SK-N-SH treated with all-trans-retinoic acid at 6 μM for 48 hours (cell line): ENCODE measurements at regions not wholly inside any gene's neighbourhood (a gene's known extent, or its start where the extent isn't known, plus 50 kb on each side); places are given as distances from the start of the nearest gene placed in this dataset.

Experiments
- ATAC-seq: fragments of 200-7000 bp; cut with Tn5 transposase; 3 replicates; pipeline ENCODE4 v1.9.1; 2020; ENCODE audit warnings: mild to moderate bottlenecking, moderate library complexity
- ARNTL ChIP-seq: fragments of 450-650 bp; formaldehyde crosslinking; IDR thresholded peaks from 2 replicates; pipeline ENCODE4 v1.5.0; 2020; ENCODE audit warnings: low read depth, mild to moderate bottlenecking, moderate library complexity, borderline replicate concordance
- BACH2 ChIP-seq: fragments of 250-450 bp; sonication (Bioruptor Pico); IDR thresholded peaks from 2 replicates; pipeline ENCODE4 v1.9.0; 2021; ENCODE audit warnings: mild to moderate bottlenecking, borderline replicate concordance
- CSDC2 ChIP-seq: fragments of 250-450 bp; sonication (Bioruptor Pico); IDR thresholded peaks from 2 replicates; pipeline ENCODE4 v1.5.0; 2020; ENCODE audit warnings: mild to moderate bottlenecking, moderate library complexity
- ESRRG ChIP-seq: fragments of 250-450 bp; sonication (Bioruptor Pico); IDR thresholded peaks from 2 replicates; pipeline ENCODE4 v1.6.1; 2021; ENCODE audit warnings: mild to moderate bottlenecking
- GLIS3 ChIP-seq: fragments of 250-450 bp; sonication (Bioruptor Pico); IDR thresholded peaks from 2 replicates; pipeline ENCODE4 v1.5.0; 2020; ENCODE audit warnings: mild to moderate bottlenecking, moderate library complexity
- ISL1 ChIP-seq: fragments of 250-450 bp; sonication (Bioruptor Pico); IDR thresholded peaks from 2 replicates; pipeline ENCODE4 v2.1.2; 2022; ENCODE audit warnings: mild to moderate bottlenecking, moderate library complexity
- OSR1 ChIP-seq: fragments of 250-450 bp; sonication (Bioruptor Pico); IDR thresholded peaks from 2 replicates; pipeline ENCODE4 v1.8.0; 2022; ENCODE audit warnings: moderate library complexity, mild to moderate bottlenecking, inconsistent platforms
- PATZ1 ChIP-seq: fragments of 250-450 bp; sonication (Bioruptor Pico); IDR thresholded peaks from 2 replicates; pipeline ENCODE4 v1.8.0; 2020; ENCODE audit warnings: mild to moderate bottlenecking, moderate library complexity, borderline replicate concordance
- POU6F1 ChIP-seq: fragments of 250-450 bp; sonication (Bioruptor Pico); IDR thresholded peaks from 2 replicates; pipeline ENCODE4 v1.8.0; 2021; ENCODE audit warnings: low read depth, mild to moderate bottlenecking, moderate library complexity, borderline replicate concordance
- RARB ChIP-seq: fragments of 250-450 bp; sonication (Bioruptor Pico); IDR thresholded peaks from 2 replicates; pipeline ENCODE4 v1.8.0; 2021; ENCODE audit warnings: mild to moderate bottlenecking, moderate library complexity
- SNAI2 ChIP-seq: fragments of 250-450 bp; sonication (Bioruptor Pico); IDR thresholded peaks from 2 replicates; pipeline ENCODE4 v1.5.0; 2020; ENCODE audit warnings: mild to moderate bottlenecking, moderate library complexity
- TCF4 ChIP-seq: fragments of 250-450 bp; sonication (Bioruptor Pico); IDR thresholded peaks from 2 replicates; pipeline ENCODE4 v1.8.0; 2021; ENCODE audit warnings: mild to moderate bottlenecking, moderate library complexity, borderline replicate concordance
- TOX ChIP-seq: fragments of 250-450 bp; sonication (Bioruptor Pico); IDR thresholded peaks from 2 replicates; pipeline ENCODE4 v1.8.0; 2021; ENCODE audit warnings: mild to moderate bottlenecking, moderate library complexity, borderline replicate concordance
- ZC3H10 ChIP-seq: fragments of 250-450 bp; sonication (Bioruptor Pico); IDR thresholded peaks from 2 replicates; pipeline ENCODE4 v1.5.1; 2021; ENCODE audit warnings: mild to moderate bottlenecking, moderate library complexity
- ZFP3 ChIP-seq: fragments of 250-450 bp; sonication (Bioruptor Pico); IDR thresholded peaks from 2 replicates; pipeline ENCODE4 v1.5.0; 2020; ENCODE audit warnings: mild to moderate bottlenecking, moderate library complexity
- ZFP30 ChIP-seq: fragments of 450-650 bp; formaldehyde crosslinking; IDR thresholded peaks from 2 replicates; pipeline ENCODE4 v1.5.0; 2022; ENCODE audit warnings: mild to moderate bottlenecking, moderate library complexity
- ZNF565 ChIP-seq: fragments of 450-650 bp; formaldehyde crosslinking; conservative IDR thresholded peaks from 2 replicates; pipeline ENCODE4 v1.5.0; 2020; ENCODE audit warnings: low read depth, mild to moderate bottlenecking, moderate library complexity
- ZNF70 ChIP-seq: fragments of 450-650 bp; formaldehyde crosslinking; IDR thresholded peaks from 2 replicates; pipeline ENCODE4 v1.5.0; 2020; ENCODE audit warnings: mild to moderate bottlenecking, moderate library complexity
- ZNF8 ChIP-seq: fragments of 450-650 bp; formaldehyde crosslinking; IDR thresholded peaks from 2 replicates; pipeline ENCODE4 v1.5.0; 2020; ENCODE audit warnings: mild to moderate bottlenecking, moderate library complexity
- TF ChIP-seq, protein P1 (sequence below): fragments of 250-450 bp; sonication (Bioruptor Pico); IDR thresholded peaks from 2 replicates; pipeline ENCODE4 v1.5.0; 2020; ENCODE audit warnings: mild to moderate bottlenecking, moderate library complexity
- TF ChIP-seq, protein P2 (sequence below): fragments of 250-450 bp; sonication (Bioruptor Pico); IDR thresholded peaks from 2 replicates; pipeline ENCODE4 v1.5.1; 2020; ENCODE audit warnings: low read depth, mild to moderate bottlenecking, moderate library complexity
- TF ChIP-seq, protein P3 (sequence below): fragments of 250-450 bp; sonication (Bioruptor Pico); IDR thresholded peaks from 2 replicates; pipeline ENCODE4 v1.5.1; 2021; ENCODE audit warnings: mild to moderate bottlenecking, moderate library complexity

- TF ChIP-seq SNAI2 (CRISPR knock-in tag) (no peak), ZNF70 (no peak), TOX (CRISPR knock-in tag) (no peak), BACH2 (CRISPR knock-in tag) (no peak), PATZ1 (CRISPR knock-in tag) (no peak), ZNF8 (CRISPR knock-in tag) (no peak), ISL1 (CRISPR knock-in tag) (no peak)
- TF ChIP-seq, protein P1, sequence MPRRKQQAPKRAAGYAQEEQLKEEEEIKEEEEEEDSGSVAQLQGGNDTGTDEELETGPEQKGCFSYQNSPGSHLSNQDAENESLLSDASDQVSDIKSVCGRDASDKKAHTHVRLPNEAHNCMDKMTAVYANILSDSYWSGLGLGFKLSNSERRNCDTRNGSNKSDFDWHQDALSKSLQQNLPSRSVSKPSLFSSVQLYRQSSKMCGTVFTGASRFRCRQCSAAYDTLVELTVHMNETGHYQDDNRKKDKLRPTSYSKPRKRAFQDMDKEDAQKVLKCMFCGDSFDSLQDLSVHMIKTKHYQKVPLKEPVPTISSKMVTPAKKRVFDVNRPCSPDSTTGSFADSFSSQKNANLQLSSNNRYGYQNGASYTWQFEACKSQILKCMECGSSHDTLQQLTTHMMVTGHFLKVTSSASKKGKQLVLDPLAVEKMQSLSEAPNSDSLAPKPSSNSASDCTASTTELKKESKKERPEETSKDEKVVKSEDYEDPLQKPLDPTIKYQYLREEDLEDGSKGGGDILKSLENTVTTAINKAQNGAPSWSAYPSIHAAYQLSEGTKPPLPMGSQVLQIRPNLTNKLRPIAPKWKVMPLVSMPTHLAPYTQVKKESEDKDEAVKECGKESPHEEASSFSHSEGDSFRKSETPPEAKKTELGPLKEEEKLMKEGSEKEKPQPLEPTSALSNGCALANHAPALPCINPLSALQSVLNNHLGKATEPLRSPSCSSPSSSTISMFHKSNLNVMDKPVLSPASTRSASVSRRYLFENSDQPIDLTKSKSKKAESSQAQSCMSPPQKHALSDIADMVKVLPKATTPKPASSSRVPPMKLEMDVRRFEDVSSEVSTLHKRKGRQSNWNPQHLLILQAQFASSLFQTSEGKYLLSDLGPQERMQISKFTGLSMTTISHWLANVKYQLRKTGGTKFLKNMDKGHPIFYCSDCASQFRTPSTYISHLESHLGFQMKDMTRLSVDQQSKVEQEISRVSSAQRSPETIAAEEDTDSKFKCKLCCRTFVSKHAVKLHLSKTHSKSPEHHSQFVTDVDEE (CRISPR knock-in tag), result no peak
- TF ChIP-seq, protein P2, sequence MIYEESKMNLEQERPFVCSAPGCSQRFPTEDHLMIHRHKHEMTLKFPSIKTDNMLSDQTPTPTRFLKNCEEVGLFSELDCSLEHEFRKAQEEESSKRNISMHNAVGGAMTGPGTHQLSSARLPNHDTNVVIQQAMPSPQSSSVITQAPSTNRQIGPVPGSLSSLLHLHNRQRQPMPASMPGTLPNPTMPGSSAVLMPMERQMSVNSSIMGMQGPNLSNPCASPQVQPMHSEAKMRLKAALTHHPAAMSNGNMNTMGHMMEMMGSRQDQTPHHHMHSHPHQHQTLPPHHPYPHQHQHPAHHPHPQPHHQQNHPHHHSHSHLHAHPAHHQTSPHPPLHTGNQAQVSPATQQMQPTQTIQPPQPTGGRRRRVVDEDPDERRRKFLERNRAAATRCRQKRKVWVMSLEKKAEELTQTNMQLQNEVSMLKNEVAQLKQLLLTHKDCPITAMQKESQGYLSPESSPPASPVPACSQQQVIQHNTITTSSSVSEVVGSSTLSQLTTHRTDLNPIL, result no peak
- TF ChIP-seq, protein P3, sequence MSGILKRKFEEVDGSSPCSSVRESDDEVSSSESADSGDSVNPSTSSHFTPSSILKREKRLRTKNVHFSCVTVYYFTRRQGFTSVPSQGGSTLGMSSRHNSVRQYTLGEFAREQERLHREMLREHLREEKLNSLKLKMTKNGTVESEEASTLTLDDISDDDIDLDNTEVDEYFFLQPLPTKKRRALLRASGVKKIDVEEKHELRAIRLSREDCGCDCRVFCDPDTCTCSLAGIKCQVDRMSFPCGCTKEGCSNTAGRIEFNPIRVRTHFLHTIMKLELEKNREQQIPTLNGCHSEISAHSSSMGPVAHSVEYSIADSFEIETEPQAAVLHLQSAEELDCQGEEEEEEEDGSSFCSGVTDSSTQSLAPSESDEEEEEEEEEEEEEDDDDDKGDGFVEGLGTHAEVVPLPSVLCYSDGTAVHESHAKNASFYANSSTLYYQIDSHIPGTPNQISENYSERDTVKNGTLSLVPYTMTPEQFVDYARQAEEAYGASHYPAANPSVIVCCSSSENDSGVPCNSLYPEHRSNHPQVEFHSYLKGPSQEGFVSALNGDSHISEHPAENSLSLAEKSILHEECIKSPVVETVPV, result no peak
- no peak for ATAC-seq
Observed at GRCh38 chr13:90116121-90116520, 1231.4 kb upstream of the MIR17HG start.

- TF ChIP-seq ZFP30 (CRISPR knock-in tag) (no peak), CSDC2 (CRISPR knock-in tag) (no peak), TCF4 (CRISPR knock-in tag) (no peak), TOX (CRISPR knock-in tag) (no peak), ZNF565 (no peak), GLIS3 (CRISPR knock-in tag) (no peak), ISL1 (CRISPR knock-in tag) (no peak), POU6F1 (CRISPR knock-in tag) (no peak), ZFP3 (CRISPR knock-in tag) (no peak), ARNTL (CRISPR knock-in tag) (no peak), OSR1 (CRISPR knock-in tag) (no peak), PATZ1 (CRISPR knock-in tag) (no peak), ESRRG (CRISPR knock-in tag) (no peak), ZC3H10 (CRISPR knock-in tag) (no peak), RARB (CRISPR knock-in tag) (no peak), ZNF8 (CRISPR knock-in tag) (no peak), BACH2 (CRISPR knock-in tag) (no peak), ZNF70 (no peak)
- TF ChIP-seq, protein P1 (CRISPR knock-in tag), result no peak
- TF ChIP-seq, protein P3, result no peak
- ATAC-seq, result no peak
Observed at GRCh38 chr13:90118467-90119071, 1228.9 kb upstream of the MIR17HG start.
